ENCODE measurements at regions not wholly inside any gene's neighbourhood (a gene's known extent, or its start where the extent isn't known, plus 50 kb on each side); places are given as distances from the start of the nearest gene placed in this dataset.

DNA sequence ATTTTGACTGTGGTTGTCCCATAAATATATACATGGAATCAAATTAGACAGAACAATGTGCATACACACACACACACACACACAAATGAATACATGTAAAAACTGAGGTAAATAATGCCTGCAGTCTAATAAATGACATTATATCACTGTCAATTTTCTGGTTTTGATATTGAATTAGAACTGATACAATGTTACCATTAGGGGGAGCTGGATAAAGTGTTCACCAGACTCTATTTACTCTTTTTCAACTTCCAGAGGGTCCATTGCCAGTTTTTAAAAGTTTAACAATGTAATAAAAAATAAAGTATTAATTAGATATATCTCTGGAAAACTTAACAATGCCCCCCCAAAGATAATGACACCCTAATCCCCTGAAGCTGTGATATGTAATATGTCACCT lies 1666.8 kb upstream of the TMEFF2 start:
- Histone ChIP-seq H2AFZ (ENCODE audit: low read length) (no peak overlapping the region), H3K4me1 (ENCODE audit: insufficient read depth, low read length, poor library complexity, severe bottlenecking) (no peaks in the 10 kb centered on the region), H3K36me3 (ENCODE audit: insufficient read depth, low read length) (no peaks in the 10 kb centered on the region), H3F3A (ENCODE audit: low read depth) (no peaks in the 10 kb centered on the region), H4K20me1 (ENCODE audit: insufficient read depth, low read length, poor library complexity, severe bottlenecking) (no peaks in the 10 kb centered on the region), H3K4me2 (ENCODE audit: low read depth, low read length, poor library complexity, severe bottlenecking) (no peak overlapping the region), H3K4me3 (ENCODE audit: low read length, poor library complexity, severe bottlenecking) (no peak overlapping the region), H3K27me3 (ENCODE audit: insufficient read depth, low read length, poor library complexity, severe bottlenecking) (no peaks in the 10 kb centered on the region), H3K79me2 (ENCODE audit: insufficient read depth, low read length) (no peaks in the 10 kb centered on the region), H3K9me3 (ENCODE audit: insufficient read depth, low read depth, low read length) (no peaks in the 10 kb centered on the region), H3K9ac (ENCODE audit: low read depth, low read length, poor library complexity, severe bottlenecking) (no peak overlapping the region), H3K9me2 (replicated peaks; ENCODE audit: low read depth, low read length) (no peaks in the 10 kb centered on the region)
- TF ChIP-seq, protein P1, sequence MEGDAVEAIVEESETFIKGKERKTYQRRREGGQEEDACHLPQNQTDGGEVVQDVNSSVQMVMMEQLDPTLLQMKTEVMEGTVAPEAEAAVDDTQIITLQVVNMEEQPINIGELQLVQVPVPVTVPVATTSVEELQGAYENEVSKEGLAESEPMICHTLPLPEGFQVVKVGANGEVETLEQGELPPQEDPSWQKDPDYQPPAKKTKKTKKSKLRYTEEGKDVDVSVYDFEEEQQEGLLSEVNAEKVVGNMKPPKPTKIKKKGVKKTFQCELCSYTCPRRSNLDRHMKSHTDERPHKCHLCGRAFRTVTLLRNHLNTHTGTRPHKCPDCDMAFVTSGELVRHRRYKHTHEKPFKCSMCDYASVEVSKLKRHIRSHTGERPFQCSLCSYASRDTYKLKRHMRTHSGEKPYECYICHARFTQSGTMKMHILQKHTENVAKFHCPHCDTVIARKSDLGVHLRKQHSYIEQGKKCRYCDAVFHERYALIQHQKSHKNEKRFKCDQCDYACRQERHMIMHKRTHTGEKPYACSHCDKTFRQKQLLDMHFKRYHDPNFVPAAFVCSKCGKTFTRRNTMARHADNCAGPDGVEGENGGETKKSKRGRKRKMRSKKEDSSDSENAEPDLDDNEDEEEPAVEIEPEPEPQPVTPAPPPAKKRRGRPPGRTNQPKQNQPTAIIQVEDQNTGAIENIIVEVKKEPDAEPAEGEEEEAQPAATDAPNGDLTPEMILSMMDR (conservative IDR thresholded peaks at IDR 0.05; ENCODE audit: low read length) = peak; percentile 41; the same call in 1 of the 2 replicates
- TF ChIP-seq EZH2phosphoT487 (IDR thresholded peaks at IDR 0.05; ENCODE audit: borderline replicate concordance) = no peak

DNA sequence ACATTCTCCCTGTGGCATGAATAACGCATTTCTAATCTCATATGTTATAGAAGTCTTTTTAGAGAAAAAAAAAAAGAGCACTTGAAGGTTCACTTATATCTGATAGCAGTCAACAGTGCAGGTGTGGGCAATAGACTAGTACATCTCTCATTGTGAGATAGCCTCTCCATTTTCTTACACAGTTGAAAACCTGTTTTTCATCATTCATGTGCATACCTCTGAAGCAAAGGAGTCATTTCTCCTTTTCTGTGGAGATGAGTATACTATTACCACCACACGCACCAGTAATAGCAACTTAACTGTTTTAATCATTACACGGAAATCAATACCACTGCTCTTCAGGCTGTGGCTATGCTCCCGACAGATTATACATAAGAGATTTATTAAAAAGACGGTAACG lies 1653.3 kb upstream of the TMEFF2 start:
- TF ChIP-seq, protein P1 (conservative IDR thresholded peaks at IDR 0.05; ENCODE audit: low read length) = no peak
- no peak for TF ChIP-seq EZH2phosphoT487 (IDR thresholded peaks at IDR 0.05; ENCODE audit: borderline replicate concordance)
- Histone ChIP-seq H3K4me3 (ENCODE audit: low read length, poor library complexity, severe bottlenecking) (no peak overlapping the region), H3K9me3 (ENCODE audit: insufficient read depth, low read depth, low read length) (no peaks in the 10 kb centered on the region), H3F3A (ENCODE audit: low read depth) (no peaks in the 10 kb centered on the region), H3K4me1 (ENCODE audit: insufficient read depth, low read length, poor library complexity, severe bottlenecking) (no peaks in the 10 kb centered on the region), H2AFZ (ENCODE audit: low read length) (no peak overlapping the region), H4K20me1 (ENCODE audit: insufficient read depth, low read length, poor library complexity, severe bottlenecking) (no peaks in the 10 kb centered on the region), H3K4me2 (ENCODE audit: low read depth, low read length, poor library complexity, severe bottlenecking) (no peak overlapping the region), H3K36me3 (ENCODE audit: insufficient read depth, low read length) (no peaks in the 10 kb centered on the region), H3K9ac (ENCODE audit: low read depth, low read length, poor library complexity, severe bottlenecking) (no peak overlapping the region), H3K79me2 (ENCODE audit: insufficient read depth, low read length) (no peaks in the 10 kb centered on the region), H3K9me2 (replicated peaks; ENCODE audit: low read depth, low read length) (no peaks in the 10 kb centered on the region; the same call in 1 of the 2 replicates), H3K27me3 (ENCODE audit: insufficient read depth, low read length, poor library complexity, severe bottlenecking) (no peaks in the 10 kb centered on the region)

DNA sequence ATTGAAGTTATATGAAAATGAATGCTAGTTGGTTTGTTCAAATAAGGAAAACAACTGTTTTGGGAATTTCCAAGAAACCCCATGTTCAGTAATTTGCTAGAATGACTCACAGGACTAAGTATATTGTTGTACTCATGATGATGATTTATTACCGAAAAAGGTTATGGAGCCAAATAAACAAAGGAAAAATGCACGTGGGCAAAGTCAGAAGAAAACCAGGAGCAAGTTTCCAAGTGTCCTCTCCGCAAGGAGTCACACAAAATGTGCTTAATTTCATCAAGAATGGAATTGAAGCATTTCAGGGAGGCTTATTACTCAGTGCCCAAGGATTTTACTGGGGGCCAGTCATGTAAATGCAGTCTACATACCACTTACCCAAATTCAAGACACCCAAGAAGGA lies 1652.4 kb upstream of the TMEFF2 start:
- Histone ChIP-seq H3F3A (ENCODE audit: low read depth) (no peaks in the 10 kb centered on the region), H3K4me2 (ENCODE audit: low read depth, low read length, poor library complexity, severe bottlenecking) (no peak overlapping the region), H3K9me3 (ENCODE audit: insufficient read depth, low read depth, low read length) (no peaks in the 10 kb centered on the region), H3K9me2 (replicated peaks; ENCODE audit: low read depth, low read length) (no peaks in the 10 kb centered on the region), H3K79me2 (ENCODE audit: insufficient read depth, low read length) (no peaks in the 10 kb centered on the region), H3K36me3 (ENCODE audit: insufficient read depth, low read length) (no peaks in the 10 kb centered on the region), H3K27me3 (ENCODE audit: insufficient read depth, low read length, poor library complexity, severe bottlenecking) (no peaks in the 10 kb centered on the region), H4K20me1 (ENCODE audit: insufficient read depth, low read length, poor library complexity, severe bottlenecking) (no peaks in the 10 kb centered on the region), H3K9ac (ENCODE audit: low read depth, low read length, poor library complexity, severe bottlenecking) (no peak overlapping the region), H3K4me3 (ENCODE audit: low read length, poor library complexity, severe bottlenecking) (no peak overlapping the region), H3K4me1 (ENCODE audit: insufficient read depth, low read length, poor library complexity, severe bottlenecking) (no peaks in the 10 kb centered on the region), H2AFZ (ENCODE audit: low read length) (no peak overlapping the region)
- TF ChIP-seq, protein P1 (conservative IDR thresholded peaks at IDR 0.05; ENCODE audit: low read length) = no peak
- no peak for TF ChIP-seq EZH2phosphoT487 (IDR thresholded peaks at IDR 0.05; ENCODE audit: borderline replicate concordance)
